Stimulated activated naive CD8-positive, alpha-beta T cell treated with anti-CD3 and anti-CD28 coated beads, Interleukin-15, Interleukin-2, amounts not matched to agents 100 U/mL and 50 U/mL, for 24 hours (primary cell): ENCODE measurements at regions not wholly inside any gene's neighbourhood (a gene's known extent, or its start where the extent isn't known, plus 50 kb on each side); places are given as distances from the start of the nearest gene placed in this dataset.

ENCODE experiments used
- ATAC-seq: fragments of 150-1000 bp; cut with Tn5 transposase; one replicate; pipeline ENCODE4 v1.10.0; 2021
- DNase-seq: peaks from one replicate; pipeline ENCODE4 v3.0.0; 2021

DNA sequence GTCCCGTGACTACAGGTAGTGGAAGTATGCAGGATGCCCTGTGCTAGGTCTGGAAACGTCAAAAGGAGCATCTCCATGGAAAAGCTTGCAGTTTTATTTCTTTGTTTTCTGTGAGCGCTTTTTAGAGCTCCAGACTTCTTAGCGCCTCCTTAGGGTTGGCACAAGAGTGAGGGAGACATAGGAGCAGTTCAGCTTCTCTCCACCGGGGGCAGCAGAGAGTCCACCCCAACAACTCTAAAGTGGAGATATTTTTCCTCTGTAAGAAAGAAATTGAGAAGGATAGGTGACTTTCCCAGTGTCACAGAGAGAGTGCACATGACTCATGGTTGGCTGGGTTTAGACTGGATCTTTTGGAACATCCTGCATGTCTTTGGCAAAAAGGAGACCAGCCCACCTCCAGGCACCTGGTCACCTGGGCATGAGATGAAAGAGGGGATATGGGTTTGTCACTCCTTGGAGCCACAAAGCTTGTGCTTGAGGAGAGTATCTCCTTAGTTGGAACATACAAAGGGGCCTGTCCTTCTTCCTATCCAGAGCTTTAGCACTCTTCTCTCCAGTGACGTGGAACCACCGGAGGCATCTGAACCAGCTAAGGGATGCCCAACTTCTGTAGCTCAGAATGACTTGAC lies 637.7 kb downstream of the SEMA5A start:
- no peak for ATAC-seq
- peak; percentile 26 for DNase-seq

DNA sequence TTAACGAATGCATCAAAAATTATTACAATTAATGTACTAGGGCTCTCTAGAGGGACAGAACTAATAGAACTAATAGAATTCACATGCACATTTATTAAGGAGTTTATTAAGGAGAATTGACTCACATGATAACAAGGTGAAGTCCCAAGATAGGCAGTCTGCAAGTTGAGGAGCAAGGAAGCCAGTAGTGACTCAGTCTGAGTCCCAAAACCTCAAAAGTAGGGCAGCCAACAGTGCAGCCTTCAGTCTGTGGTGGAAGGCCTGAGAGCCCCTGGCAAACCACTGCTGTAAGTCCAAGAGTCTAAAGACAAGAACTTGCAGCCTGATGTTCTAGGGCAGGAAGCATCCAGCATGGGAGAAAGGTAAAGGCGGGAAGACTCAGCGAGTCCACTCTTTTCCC lies 633.8 kb downstream of the SEMA5A start:
- no peak for DNase-seq

DNA sequence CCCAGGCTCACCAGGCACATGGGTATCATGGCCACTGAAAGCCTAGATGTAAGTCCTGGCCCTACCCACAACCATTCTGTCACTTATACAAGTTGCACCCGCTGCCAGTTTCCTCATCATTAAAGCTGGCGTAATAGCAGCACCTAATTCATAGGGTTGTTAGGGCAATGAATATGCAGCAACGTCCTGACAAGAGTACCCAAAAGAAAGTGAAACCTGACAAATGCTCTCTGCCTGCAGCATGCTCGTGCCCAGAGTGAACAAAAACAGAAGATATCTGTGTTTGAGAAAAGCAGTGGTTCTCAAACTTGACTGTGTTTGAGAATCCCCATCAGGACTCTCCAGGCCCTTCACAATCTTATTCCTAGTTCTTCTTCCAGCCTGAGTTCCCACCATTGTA lies 632.4 kb downstream of the SEMA5A start:
- DNase-seq (no peak), ATAC-seq (no peak)

More for the DNA sequence above, 633.8 kb downstream of the SEMA5A start:
- ATAC-seq, result no peak

DNA sequence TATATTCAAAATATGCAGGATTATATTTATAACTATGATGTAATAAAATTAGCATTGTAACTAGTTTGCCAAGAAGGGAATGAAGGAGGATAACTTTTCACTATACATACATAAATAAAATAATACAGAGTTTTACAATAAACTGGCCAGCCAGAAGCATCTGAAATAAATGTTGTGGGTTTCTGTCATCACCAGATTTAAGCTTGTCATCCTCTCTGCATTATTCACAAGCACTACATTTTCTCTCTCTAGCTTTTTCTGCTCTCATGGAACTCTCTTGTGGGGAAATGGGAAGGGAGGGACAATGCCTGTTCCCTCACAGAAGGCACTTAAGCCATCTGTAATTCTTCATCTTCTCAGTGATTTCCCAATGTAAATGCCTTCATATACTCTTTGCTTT lies 626.8 kb downstream of the SEMA5A start:
- no peak for ATAC-seq
- no peak for DNase-seq

DNA sequence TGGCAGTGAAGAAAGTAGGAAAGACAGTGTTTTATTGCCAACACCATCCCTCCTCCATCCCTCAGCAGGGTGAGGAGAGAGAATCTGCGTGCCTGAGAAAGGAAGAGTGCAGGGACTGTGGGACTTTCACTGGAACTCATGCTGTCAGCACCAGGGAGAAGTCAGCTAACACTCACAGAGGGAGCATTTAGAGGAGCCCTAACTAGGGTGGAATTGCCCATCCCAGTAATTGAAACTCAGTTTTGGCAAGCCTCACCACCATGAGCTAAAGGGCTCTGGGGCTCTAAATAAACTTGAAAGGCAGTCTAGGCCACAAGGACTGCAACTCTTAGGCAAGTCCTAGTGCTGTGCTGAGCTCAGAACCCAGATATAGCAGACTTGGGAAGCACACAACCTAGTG lies 622.3 kb downstream of the SEMA5A start:
- no peak for DNase-seq
- ATAC-seq, result no peak

DNA sequence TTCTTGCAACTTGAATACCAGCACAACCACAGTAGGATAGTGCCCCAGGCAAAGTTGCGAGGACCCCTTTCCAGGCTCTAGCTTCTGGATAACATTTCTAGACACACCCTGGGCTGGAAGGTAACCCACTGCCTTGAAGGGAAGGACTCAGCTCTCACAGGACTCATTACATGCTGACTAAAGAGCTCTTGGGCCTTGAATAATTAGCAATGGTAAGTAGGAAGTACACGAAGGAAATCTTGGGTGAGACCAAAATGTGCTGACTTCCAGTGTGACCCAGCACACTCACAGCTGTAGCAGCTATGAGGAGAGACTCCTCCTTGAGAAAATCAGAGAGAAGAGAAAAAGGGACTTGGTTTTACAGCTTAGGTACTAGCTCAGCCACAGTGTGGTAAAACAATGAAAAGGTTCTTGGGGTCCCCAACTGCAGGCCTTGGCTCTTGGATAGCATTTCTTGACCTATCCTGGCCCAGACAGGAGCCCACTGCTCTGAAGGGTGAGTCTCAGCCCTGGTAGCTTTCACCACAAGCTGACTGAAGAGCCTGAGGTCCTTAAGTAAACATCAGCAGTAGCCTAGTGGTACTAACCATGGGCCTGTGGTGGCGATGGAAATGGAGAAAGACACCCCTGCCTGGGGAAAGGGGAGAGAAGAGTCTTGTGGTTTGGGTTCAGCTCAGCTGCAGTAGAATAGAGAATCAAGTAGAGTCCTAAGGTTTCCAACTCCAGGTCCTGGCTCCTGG lies 621.7 kb downstream of the SEMA5A start:
- DNase-seq (no peak), ATAC-seq (no peak)

DNA sequence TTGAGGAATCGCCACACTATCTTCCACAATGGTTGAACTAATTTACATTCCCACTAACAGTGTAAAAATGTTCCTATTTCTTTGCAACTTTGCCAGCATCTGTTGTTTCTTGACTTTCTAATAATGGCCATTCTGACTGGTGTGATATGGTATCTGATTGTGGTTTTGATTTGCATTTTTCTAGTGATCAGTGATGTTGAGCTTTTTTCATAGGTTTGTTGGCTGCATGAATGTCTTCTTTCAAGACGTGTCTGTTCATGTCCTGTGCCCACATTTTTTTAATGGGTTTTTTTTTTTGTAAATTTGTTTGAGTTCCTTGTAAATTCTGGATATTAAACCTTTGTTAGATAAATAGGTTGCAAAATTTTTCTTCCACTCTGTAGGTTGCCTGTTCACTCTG lies 615.9 kb downstream of the SEMA5A start:
- DNase-seq (no peak), ATAC-seq (no peak)

DNA sequence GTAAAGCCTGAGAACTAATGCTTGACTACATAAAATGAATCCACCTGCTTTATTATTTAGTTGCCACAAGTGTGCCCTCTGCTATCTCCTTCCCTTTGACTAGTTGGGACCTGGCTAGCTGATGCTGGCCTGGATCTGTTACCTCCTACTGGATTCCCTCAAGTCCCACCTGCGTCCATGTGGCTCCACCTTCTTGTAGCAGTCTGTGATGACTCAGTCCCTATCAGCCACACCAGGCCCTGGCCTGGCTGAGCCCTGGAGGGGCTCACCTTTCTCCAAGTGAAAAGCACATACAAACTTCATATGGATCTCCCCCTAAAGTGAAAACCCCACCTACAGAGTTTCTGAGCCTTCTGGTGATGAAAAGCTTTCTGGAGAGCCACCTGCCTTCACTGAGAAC lies 611.4 kb downstream of the SEMA5A start:
- DNase-seq (no peak), ATAC-seq (no peak)

DNA sequence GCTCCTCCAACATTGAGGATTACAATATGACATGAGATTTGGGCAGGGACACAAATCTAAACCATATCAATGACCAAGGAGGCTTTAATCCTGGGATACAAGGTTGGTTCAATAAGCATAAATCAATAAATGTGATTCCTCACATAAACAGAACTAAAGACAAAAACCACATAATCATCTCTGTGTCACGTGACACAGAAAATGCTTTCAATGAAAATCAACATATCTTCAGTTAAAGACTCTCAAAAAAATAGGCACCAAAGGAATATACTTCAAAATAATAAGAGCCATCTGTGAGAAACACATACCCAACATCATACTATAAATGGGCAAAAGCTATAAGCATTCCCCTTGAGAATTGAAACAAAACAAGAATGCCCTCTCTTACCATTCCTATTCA lies 604.9 kb downstream of the SEMA5A start:
- no peak for ATAC-seq

DNA sequence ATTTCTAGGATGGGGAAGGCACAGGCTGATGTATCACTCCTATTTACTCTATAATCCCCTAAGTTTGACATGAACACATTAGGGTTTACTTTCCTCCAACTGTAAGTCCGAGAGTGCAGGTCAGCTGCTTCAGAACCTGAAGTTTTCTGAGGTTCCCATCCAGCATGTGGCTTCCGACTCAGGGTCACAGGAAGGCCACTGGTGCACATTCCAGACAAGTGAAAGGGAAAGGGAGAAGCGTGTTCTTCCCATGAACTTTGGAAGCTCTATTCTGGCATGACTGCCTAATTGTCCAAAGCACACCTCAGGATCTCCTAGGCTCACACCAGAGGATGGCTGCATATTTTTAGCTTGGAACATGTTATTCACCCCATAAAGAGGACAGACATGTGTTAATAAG lies 602.6 kb downstream of the SEMA5A start:
- no peak for DNase-seq
- ATAC-seq, result no peak

More for the DNA sequence above, 604.9 kb downstream of the SEMA5A start:
- DNase-seq, result no peak

DNA sequence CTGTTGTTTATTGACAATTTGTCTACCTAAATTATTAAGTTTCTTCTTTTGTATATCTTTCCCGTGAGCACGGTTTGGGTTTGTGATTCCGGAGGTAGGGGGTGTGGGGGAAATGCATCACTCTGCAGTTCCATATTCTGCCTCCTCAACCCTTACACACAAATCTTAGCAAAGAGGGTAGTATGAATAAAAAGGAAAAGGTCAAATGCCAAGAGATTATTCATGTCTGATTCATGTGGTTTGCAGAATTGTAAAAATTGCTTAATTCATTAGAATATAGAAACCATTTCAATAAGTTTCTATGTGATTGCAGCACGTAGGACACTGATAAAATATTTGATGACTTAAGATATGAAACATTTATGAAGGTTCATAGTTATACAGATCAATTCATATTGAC lies 601.9 kb downstream of the SEMA5A start:
- DNase-seq, result no peak
- no peak for ATAC-seq

DNA sequence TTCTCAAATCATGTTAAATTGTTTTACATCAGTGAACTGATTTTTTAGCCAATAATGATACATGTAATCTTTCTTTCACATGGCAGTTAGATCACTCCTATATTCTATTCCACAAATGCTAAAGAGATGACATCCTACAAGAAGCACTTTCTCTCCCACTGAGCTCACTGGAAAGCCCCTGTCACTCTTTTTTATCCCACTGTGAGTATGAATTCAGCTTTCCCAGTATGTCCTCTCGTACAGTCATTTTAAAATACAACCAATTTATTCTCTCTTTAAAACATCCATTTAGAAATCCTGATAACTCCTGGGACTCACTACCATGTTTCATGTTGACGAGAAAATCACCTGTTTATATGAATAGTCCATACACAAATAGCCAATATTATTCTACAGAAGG lies 599.9 kb downstream of the SEMA5A start:
- no peak for ATAC-seq
- DNase-seq, result no peak

DNA sequence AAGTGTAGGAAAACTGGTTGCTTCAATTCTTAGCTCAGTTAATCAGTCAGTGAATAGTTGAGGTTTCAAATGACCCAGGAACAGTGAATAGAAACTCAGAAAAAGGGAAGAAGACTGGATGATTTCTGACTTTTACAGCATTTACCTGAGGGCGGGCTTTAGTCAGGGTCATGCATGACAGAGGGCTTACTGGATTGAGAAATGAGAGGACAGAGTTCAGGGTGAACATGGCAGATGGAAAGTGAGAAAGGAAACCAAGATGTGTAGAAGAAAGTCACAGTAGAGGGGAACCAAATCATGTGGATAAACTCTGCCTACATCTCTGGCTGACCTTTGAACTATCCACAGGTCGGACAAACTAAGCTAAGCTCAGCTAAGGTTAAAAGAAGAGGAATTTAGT lies 596.0 kb downstream of the SEMA5A start:
- DNase-seq (no peak), ATAC-seq (no peak)

DNA sequence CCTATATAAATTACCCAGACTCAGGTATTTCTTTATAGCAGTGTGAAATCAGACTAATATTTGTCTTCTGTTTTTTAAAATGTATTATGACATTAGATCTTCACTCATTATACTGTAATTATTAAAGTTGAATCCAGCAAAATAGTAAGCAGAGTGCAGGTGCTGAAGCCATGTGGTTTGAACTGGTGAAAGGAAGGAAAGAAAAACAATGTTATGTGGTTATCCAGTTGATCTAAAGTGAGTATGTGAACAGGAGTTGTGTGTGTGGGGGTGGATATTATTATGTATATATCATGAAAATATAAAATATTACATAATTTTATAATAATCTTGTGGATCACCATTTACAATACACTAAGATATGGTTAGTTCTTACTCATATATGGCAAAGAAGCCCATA lies 593.7 kb downstream of the SEMA5A start:
- DNase-seq (no peak), ATAC-seq (no peak)

DNA sequence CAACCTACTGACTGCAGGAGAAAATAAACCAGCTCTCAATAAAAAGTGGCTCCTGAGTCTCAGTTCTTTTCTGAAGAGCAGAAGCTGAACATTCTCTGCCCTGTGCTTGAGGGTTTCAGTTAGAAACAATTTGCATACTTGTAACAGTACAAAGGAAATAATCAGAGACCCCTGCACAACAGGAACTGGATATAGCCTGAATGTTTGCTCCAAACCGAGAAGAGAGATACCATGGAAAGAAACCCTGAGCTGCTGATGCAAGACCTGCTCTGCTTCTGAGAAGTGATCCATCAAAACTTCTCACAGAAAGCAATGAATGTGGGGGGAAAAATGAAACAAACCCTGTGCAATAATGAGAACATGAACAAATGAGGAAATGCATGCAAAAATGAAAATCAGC lies 592.9 kb downstream of the SEMA5A start:
- no peak for ATAC-seq
- no peak for DNase-seq

DNA sequence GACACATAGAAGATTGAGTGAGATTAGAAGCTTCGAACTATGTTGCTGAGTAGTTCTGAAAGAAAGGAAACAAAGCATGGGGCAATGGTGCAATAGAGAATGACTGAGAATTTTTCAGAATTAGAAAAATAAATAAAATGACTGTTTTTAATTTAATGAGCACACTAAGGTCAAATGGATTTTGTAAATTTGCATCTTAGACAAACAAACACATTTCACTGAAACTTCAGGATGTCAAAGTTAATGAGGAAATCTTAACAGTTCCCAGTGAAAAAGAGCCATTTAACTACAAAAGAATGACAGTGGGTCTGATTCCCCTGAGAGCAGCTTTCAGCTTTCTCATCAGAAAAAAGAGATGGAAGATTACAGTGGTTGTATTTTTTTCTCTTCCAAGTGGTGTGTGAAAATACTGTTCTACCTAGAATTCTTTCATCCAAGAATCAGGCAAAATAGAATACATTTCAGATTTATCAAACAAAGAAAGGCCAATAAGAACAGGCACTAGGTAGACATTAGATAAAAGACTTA lies 591.9 kb downstream of the SEMA5A start:
- no peak for DNase-seq
- no peak for ATAC-seq

DNA sequence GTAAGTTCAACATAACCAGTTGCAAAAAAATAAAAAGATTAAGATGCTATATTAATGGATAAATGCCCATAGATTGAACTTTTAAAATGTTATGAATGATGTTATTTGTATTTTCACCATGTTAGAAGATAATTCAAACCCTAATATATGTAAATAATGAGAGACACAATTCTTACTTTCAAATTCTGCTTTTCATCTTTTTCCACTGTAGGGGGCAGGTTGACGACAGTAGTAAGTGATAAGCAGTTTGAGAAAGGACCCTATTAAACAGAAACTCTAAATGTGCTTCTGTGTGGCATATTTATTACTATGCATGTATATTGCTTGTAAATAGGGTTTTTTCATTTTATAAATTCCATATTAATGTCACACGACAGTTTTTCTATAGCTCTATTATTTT lies 591.1 kb downstream of the SEMA5A start:
- ATAC-seq (no peak), DNase-seq (no peak)

DNA sequence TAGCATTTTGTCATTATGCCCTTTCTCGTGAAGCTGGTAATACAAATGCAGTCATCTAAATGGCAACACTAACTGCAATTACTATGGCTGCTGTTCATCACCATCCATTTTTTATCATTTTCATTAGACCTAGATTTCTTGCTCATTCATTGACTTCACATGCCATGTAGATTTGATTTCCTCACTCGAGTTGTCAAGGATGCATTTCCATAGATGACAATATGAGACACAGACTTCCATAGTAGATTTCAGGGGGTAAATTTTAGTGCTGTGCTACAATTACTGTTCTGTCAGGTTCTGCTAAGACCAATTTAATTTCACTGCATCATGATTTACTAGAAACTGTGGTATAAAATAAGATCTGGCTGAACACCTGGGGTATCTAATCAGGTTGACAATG lies 589.2 kb downstream of the SEMA5A start:
- no peak for ATAC-seq
- DNase-seq, result no peak

DNA sequence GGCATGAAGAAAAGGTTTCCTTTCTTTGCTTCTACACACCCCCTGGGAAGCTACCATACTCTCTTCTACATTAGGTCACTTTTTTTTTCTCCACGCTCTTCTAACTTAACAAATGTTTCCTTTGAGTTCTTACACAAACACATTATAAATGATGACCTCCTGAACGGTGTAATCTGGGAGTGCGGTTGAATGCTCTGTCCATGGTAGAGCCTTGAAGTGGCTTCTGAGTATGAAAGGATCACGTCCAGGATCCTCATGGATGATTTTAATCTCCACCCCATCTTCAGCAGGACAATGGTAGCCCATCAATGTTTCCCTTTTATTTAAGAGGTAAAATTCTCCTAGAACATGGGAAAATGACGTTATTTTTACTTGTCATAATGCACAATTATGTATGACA lies 587.3 kb downstream of the SEMA5A start:
- no peak for DNase-seq
- ATAC-seq, result no peak

DNA sequence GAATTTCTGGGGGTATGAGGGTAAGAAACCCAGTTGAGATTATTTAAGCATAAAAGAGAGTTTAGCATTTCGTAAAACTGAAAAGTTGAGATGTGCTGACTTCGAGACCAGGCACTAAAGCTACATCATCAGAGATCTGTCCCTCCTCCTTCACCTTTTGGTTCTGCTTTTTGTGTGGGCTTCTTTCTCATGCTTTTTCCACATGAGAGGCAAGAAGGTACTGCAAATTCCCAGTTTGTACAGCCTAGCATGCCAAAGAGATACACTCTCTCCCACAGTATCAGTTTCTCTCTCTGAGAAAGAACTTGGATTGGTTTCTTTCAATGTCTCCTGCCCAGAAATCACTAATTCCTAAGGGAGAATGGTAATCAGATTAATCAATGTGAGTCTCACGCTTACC lies 584.7 kb downstream of the SEMA5A start:
- DNase-seq (no peak), ATAC-seq (no peak)

DNA sequence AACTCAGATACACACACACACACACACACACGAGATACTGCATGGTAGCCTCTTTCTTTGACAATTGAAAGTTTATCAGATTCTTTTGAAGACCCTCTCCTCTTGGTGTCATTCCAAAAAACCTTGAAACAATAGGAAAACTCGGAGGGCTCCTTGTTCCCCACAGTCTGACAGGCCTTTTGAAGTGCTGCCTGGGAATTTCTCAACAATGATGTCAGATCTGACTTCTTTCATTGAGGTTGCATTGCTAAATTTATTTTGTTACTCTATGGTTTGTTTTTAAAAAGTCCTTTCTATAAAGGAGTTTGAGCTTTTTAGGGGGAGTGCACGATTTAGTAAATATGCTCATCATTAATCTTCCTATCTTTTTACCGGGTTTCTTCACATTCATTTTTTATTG lies 583.9 kb downstream of the SEMA5A start:
- DNase-seq (no peak), ATAC-seq (no peak)

DNA sequence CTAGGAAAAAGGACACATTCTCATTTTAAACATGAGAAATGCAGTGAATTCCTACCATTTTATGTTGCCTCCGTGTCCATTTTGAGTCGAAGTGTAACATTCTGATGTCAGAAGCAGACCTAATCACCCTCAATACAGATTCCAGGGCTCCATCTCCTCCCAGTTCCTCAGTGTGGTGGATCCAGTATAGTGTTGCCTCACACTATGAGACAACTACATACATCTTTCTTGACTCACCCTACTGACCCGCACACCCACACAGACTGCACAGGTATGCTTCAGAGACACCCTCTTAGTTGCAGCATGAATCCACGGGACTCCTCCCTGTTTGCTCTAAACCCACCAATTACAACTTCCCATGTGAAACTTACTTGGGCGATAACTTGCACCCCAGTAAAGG lies 564.9 kb downstream of the SEMA5A start:
- no peak for ATAC-seq
- no peak for DNase-seq

DNA sequence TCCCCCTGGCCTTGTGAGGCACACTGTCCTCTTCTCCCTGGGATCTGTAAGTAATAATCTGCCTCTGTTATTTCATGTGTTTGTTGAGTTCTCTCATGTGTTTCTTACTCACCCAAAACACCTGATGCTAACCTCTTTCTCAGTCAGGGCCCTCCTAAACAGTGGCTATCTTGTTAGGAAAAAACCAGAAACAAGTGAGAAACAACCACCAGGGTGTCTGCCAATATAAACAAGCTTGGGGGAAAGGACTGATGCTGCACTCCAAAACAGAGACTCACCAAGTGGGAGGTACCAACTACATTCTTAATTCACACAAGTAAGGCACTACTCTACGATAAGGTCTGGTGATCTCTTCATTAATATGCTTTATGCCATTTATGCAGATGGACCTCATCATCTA lies 564.4 kb downstream of the SEMA5A start:
- no peak for ATAC-seq
- DNase-seq, result no peak

DNA sequence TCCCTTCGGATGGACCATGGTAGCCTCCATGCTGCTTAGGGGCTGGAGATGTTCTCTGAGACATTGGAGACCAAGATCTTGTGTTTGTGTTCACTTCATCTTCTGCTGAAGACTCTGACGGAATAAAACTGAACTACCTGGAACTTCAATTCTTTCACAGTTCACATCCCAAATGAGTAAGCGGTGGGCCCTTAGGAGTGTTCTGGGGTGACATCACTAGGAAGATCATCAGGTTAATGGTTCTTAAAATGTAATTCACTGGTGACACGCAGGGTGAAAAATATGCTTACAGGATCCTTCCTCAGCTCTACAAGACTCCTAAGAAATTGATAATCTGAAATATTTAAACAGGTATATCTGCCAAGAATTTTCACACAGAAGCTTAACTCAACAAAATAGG lies 561.5 kb downstream of the SEMA5A start:
- ATAC-seq, result no peak
- no peak for DNase-seq
